Esophagus muscularis mucosa (tissue), 4 donors: ENCODE measurements at regions not wholly inside any gene's neighbourhood (a gene's known extent, or its start where the extent isn't known, plus 50 kb on each side); places are given as distances from the start of the nearest gene placed in this dataset.
"Not testable (repeated sequence)": the region's sequence is repeated elsewhere in the genome, so short reads cannot be mapped to it uniquely, and the experiment has no call there.

Source experiments
- DNase-seq: peaks from one replicate; pipeline ENCODE4 v3.0.0-alpha.2; 2017; ENCODE audit errors: extremely low spot score
- H3K27ac ChIP-seq, 4 donors: fragments of 200-600 bp; sonication (generic); replicated peaks in 1 of 4; 1 replicate in 3 of 4; 2 replicates in 1 of 4; pipeline ENCODE4 v1.5.1; 2016 to 2019; ENCODE audit warnings: mild to moderate bottlenecking in 1 of 4
- H3K27me3 ChIP-seq, 4 donors: fragments of 200-600 bp; sonication (generic); one replicate each; pipeline versions ENCODE4 v1.5.1 to v1.6.0; 2016 to 2019
- H3K36me3 ChIP-seq, 4 donors: fragments of 200-600 bp; sonication (generic); one replicate each; pipeline ENCODE4 v1.5.1; 2016 to 2019
- H3K4me1 ChIP-seq, 4 donors: fragments of 200-600 bp; sonication (generic); one replicate each; pipeline ENCODE4 v1.5.1; 2016 to 2019
- H3K4me3 ChIP-seq, 4 donors: fragments of 200-600 bp; sonication (generic); 1 replicate in 2 of 4; 2 replicates in 2 of 4; pipeline ENCODE4 v1.5.1; 2016 to 2019; ENCODE audit warnings: mild to moderate bottlenecking in 4 of 4, moderate library complexity in 1 of 4
- H3K9me3 ChIP-seq, 4 donors: fragments of 200-600 bp; sonication (generic); 1 replicate in 3 of 4; 2 replicates in 1 of 4; pipeline ENCODE4 v1.5.1; 2016 to 2019
- EP300 ChIP-seq: sonication (generic); formaldehyde crosslinking; IDR thresholded peaks from one replicate; pipeline ENCODE4 v1.6.1; 2017; ENCODE audit warnings: antibody characterized with exemption
- POLR2A ChIP-seq: fragments of 450-650 bp; IDR thresholded peaks from one replicate; pipeline ENCODE4 v1.6.1; 2017; ENCODE audit warnings: antibody characterized with exemption, moderate library complexity, mild to moderate bottlenecking, low read depth
- POLR2AphosphoS5 ChIP-seq, 2 donors: sonication (generic); formaldehyde crosslinking; IDR thresholded peaks; one replicate each; pipeline ENCODE4 v1.6.1; 2017; ENCODE audit warnings: antibody characterized with exemption in 2 of 2
- WGBS: methylation state at CpG from one replicate; pipeline ENCODE4 v1.1.5; 2018; 5-methylcytosine and 5-hydroxymethylcytosine counted together
- intact Hi-C: fragments of 100-400 bp; cut with DNase I; formaldehyde crosslinking; loops from one replicate; pipeline ENCODE4 v1.15.1; 2023
- TF ChIP-seq, protein P1 (sequence below), 3 experiments: fragments of 200-600 bp in 2 of 3; fragments of 450-650 bp in 1 of 3; sonication (generic) in 2 of 3; IDR thresholded peaks; one replicate each; pipeline ENCODE4 v1.5.1; 2017 to 2019; ENCODE audit warnings: antibody characterized with exemption in 3 of 3, mild to moderate bottlenecking in 2 of 3, moderate library complexity in 1 of 3

GRCh38 chr2:35585972-35586371 lies 769.6 kb upstream of the CRIM1 start:
- no peaks in the 10 kb centered on the region for H3K4me1 ChIP-seq
- H3K27ac ChIP-seq, result no peak overlapping the region
- TF ChIP-seq POLR2A (no peak), EP300 (no peak), POLR2AphosphoS5 (IDR thresholded peaks at IDR 0.05) (no peak)
- TF ChIP-seq, protein P1, sequence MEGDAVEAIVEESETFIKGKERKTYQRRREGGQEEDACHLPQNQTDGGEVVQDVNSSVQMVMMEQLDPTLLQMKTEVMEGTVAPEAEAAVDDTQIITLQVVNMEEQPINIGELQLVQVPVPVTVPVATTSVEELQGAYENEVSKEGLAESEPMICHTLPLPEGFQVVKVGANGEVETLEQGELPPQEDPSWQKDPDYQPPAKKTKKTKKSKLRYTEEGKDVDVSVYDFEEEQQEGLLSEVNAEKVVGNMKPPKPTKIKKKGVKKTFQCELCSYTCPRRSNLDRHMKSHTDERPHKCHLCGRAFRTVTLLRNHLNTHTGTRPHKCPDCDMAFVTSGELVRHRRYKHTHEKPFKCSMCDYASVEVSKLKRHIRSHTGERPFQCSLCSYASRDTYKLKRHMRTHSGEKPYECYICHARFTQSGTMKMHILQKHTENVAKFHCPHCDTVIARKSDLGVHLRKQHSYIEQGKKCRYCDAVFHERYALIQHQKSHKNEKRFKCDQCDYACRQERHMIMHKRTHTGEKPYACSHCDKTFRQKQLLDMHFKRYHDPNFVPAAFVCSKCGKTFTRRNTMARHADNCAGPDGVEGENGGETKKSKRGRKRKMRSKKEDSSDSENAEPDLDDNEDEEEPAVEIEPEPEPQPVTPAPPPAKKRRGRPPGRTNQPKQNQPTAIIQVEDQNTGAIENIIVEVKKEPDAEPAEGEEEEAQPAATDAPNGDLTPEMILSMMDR (IDR thresholded peaks at IDR 0.05), result no peak
- intact Hi-C loops, result no loop called here
- no peaks in the 10 kb centered on the region for H3K36me3 ChIP-seq
- no peaks in the 10 kb centered on the region for H3K9me3 ChIP-seq
- DNase-seq, result no peak
- WGBS, result 84% methylated on average over 5 of the region's 5 CpGs
- H3K27me3 ChIP-seq, result no peaks in the 10 kb centered on the region
- H3K4me3 ChIP-seq, result no peak overlapping the region

GRCh38 chr2:35582637-35583036 lies 772.9 kb upstream of the CRIM1 start:
- Histone ChIP-seq H3K4me1 (no peaks in the 10 kb centered on the region), H3K9me3 (no peaks in the 10 kb centered on the region), H3K4me3 (no peak overlapping the region), H3K27ac (no peak overlapping the region), H3K36me3 (no peaks in the 10 kb centered on the region), H3K27me3 (no peaks in the 10 kb centered on the region)
- intact Hi-C loops, result no loop called here
- DNase-seq, result no peak
- 72% methylated on average over 4 of the region's 4 CpGs for WGBS
- TF ChIP-seq, protein P1 (IDR thresholded peaks at IDR 0.05), result no peak
- TF ChIP-seq POLR2AphosphoS5 (IDR thresholded peaks at IDR 0.05) (no peak), POLR2A (no peak), EP300 (no peak)

- H3K27ac ChIP-seq, result no peak overlapping the region
- TF ChIP-seq, protein P1 (IDR thresholded peaks at IDR 0.05), result no peak
- TF ChIP-seq POLR2A (no peak), EP300 (no peak)
- no peaks in the 10 kb centered on the region for H3K27me3 ChIP-seq
- no peaks in the 10 kb centered on the region for H3K4me1 ChIP-seq
- no peak for DNase-seq
- no peaks in the 10 kb centered on the region for H3K9me3 ChIP-seq
- H3K4me3 ChIP-seq, result no peak overlapping the region
- 80% methylated on average over 2 of the region's 2 CpGs for WGBS
- no peaks in the 10 kb centered on the region for H3K36me3 ChIP-seq
- intact Hi-C loops, result no loop called here
Measured at GRCh38 chr2:35580956-35581355, 774.6 kb upstream of the CRIM1 start.

DNA sequence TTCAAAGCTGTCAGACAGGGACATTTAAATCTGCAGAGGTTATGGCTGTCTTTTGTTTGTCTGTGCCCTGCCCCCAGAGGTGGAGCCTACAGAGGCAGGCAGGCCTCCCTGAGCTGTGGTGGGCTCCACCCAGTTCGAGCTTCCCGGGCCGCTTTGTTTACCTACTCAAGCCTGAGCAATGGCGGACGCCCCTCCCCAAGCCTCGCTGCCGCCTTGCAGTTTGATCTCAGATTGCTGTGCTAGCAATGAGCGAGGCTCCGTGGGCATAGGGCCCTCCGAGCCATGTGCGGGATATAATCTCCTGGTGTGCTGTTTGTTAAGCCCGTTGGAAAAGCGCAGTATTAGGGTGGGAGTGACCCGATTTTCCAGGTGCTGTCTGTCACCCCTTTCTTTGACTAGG lies 787.0 kb upstream of the CRIM1 start:
- H3K36me3 ChIP-seq, H3K27me3 ChIP-seq, H3K27ac ChIP-seq, H3K4me3 ChIP-seq, intact Hi-C loops, H3K4me1 ChIP-seq, DNase-seq, H3K9me3 ChIP-seq: not testable (repeated sequence)
- 93% methylated on average over 12 of the region's 14 CpGs for WGBS

DNA sequence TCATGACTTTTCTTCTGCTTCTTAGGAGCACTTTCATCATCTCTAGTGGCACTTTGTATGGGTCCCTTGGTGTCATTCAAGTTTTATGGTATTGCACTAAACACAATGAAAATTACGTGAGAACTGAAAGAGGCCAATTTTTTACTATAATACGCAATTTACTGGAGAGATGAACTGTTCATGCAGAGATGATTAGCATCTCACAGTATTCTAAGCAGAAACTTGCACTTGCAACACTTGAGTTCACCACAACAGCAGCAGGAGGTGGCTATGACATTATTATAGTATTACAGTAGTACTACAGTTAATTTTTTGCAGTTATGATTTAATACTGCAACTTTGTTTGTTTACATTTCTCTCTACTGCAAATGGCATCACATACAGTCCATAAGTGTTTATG lies 793.1 kb upstream of the CRIM1 start:
- 82% methylated on average over 2 of the region's 2 CpGs for WGBS
- no peaks in the 10 kb centered on the region for H3K4me1 ChIP-seq
- TF ChIP-seq POLR2AphosphoS5 (IDR thresholded peaks at IDR 0.05) (no peak), POLR2A (no peak), EP300 (no peak)
- TF ChIP-seq, protein P1 (IDR thresholded peaks at IDR 0.05), result no peak
- H3K9me3 ChIP-seq, result no peaks in the 10 kb centered on the region
- H3K27me3 ChIP-seq, result no peaks in the 10 kb centered on the region
- no peak for DNase-seq
- intact Hi-C loops, result no loop called here
- H3K4me3 ChIP-seq, result no peak overlapping the region
- H3K27ac ChIP-seq, result no peak overlapping the region
- no peaks in the 10 kb centered on the region for H3K36me3 ChIP-seq
